ENCODE measurements at regions not wholly inside any gene's neighbourhood (a gene's known extent, or its start where the extent isn't known, plus 50 kb on each side); places are given as distances from the start of the nearest gene placed in this dataset.

DNA sequence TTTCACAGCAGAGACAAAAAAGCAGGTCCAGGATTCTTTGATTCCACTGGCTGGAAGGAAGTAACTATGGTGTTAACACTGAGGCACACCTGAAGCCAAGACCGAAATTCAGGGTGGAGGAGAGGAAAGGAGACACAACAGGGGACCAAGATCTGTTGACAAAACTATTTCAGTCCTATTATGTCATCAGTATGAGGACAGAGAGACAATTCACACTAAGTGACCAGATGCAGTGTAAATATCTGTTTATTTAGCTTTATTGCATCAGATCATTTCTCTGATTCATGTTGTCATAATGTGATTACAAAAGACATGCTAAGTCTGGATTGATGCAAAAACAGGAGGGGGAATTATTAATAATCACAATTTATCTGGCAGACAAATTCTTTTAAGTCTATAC is 118.8 kb downstream of the SIPA1L2 start:
- no peaks in the 10 kb centered on the region for H3K9me3 ChIP-seq (ENCODE audit: low read length)
- ChIA-PET POLR2A (no interaction called here), CTCF (no interaction called here)
- no peaks in the 10 kb centered on the region for H3K36me3 ChIP-seq (ENCODE audit: insufficient read depth, low read length)
- Mint-ChIP-seq H3K27me3 (peaks cover 8 to 11% of the 10 kb centered on the region in 2 donors), H3K36me3 (peaks cover 0 to 10% (median 7%) of the 10 kb centered on the region in 3 donors), H3K27ac (no peak overlapping the region), H3K4me1 (peaks cover 0 to 3% (median 0%) of the 10 kb centered on the region in 3 donors), H3K4me3 (no peak overlapping the region), H3K9me3 (no peaks in the 10 kb centered on the region)
- H3K27me3 ChIP-seq (ENCODE audit: insufficient read depth, low read length, poor library complexity, severe bottlenecking): no peaks in the 10 kb centered on the region
- no peak for DNase-seq
- no peaks in the 10 kb centered on the region for H3K4me1 ChIP-seq (ENCODE audit: insufficient read depth, low read length)
- H3K27ac ChIP-seq (ENCODE audit: low read depth, low read length): no peak overlapping the region
- H3K4me3 ChIP-seq (ENCODE audit: low read length): no peak overlapping the region

DNA sequence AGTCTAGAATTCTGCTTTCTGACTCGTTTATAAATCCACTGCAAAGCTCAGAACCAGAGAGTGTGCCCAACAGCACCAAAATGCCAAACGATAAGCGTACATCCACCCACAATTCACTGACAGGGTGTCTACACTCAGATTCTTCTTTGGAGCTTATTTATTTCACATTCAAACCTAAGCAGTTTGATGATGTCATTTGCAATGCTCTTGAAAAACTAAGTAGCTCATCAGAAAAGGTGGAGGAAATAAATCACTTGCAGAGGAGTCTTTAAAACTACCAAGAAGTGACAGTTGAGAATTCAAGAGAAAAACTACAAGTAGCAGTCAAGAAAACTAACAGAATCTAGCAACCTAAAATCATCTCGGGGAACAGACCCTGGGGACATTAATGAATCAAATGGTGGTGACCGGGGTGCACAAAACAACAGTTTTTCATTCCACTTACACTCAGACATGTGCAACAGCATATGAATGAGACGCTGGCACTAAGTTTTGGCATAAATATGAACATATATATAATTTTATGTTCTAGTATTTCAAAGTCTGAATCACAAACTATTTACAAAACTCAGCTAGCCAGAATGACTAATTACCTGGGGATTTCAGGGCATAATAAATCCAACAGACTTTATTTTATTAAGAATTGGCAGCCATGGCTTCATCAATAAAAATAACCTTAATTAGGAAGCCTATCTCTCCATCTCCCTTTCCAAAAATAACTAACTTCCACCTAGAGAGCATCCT is 119.4 kb downstream of the SIPA1L2 start:
- Histone ChIP-seq H3K9me3 (ENCODE audit: low read length) (no peaks in the 10 kb centered on the region), H3K27ac (ENCODE audit: low read depth, low read length) (no peak overlapping the region), H3K36me3 (ENCODE audit: insufficient read depth, low read length) (no peaks in the 10 kb centered on the region), H3K4me3 (ENCODE audit: low read length) (no peak overlapping the region), H3K27me3 (ENCODE audit: insufficient read depth, low read length, poor library complexity, severe bottlenecking) (no peaks in the 10 kb centered on the region), H3K4me1 (ENCODE audit: insufficient read depth, low read length) (no peaks in the 10 kb centered on the region)
- ChIA-PET POLR2A (no interaction called here), CTCF (no interaction called here)
- H3K9me3 Mint-ChIP-seq: no peaks in the 10 kb centered on the region
- no peak overlapping the region for H3K4me3 Mint-ChIP-seq
- H3K27me3 Mint-ChIP-seq: peaks cover 11 to 15% of the 10 kb centered on the region in 2 donors
- H3K27ac Mint-ChIP-seq: no peak overlapping the region
- peaks cover 0 to 3% (median 0%) of the 10 kb centered on the region in 3 donors for H3K4me1 Mint-ChIP-seq
- H3K36me3 Mint-ChIP-seq: peaks cover 0 to 10% (median 7%) of the 10 kb centered on the region in 3 donors
- DNase-seq: no peak

DNA sequence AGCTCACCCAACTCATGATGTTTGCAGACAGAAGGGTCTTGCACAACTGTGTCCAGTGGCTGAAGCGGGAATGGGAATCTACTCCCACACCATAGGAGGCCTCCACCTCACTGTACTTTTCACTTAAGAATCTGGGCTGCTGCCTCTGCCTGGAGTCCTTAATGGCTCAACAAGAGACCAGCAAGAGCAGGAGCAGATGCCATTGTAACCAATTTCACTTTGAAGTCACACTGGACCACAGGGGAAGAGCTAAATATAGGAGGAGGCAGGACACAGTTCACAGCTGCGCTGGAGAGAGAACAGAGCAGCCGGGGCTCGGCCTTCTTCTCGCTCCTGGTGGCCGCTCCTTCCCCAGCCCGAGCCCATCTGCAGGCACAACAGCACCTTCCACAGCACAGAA is 120.4 kb downstream of the SIPA1L2 start:
- peaks cover 0 to 6% (median 3%) of the 10 kb centered on the region in 3 donors for H3K36me3 Mint-ChIP-seq
- H3K4me1 ChIP-seq (ENCODE audit: insufficient read depth, low read length): no peaks in the 10 kb centered on the region
- no peak overlapping the region for H3K27ac ChIP-seq (ENCODE audit: low read depth, low read length)
- ChIA-PET POLR2A (no interaction called here), CTCF (interaction anchor here (0.7 kb wide), 1 partner anchor 10 kb away, joined by 3 read pairs; no protein-coding TSS in a partner anchor)
- H3K36me3 ChIP-seq (ENCODE audit: insufficient read depth, low read length): no peaks in the 10 kb centered on the region
- H3K27me3 Mint-ChIP-seq: peaks cover 11 to 14% of the 10 kb centered on the region in 2 donors
- H3K27ac Mint-ChIP-seq: no peak overlapping the region
- no peak overlapping the region for H3K4me3 Mint-ChIP-seq
- H3K4me1 Mint-ChIP-seq: peaks cover 0 to 3% (median 0%) of the 10 kb centered on the region in 3 donors
- H3K4me3 ChIP-seq (ENCODE audit: low read length): no peak overlapping the region
- no peaks in the 10 kb centered on the region for H3K9me3 Mint-ChIP-seq
- H3K9me3 ChIP-seq (ENCODE audit: low read length): no peaks in the 10 kb centered on the region
- DNase-seq: no peak
- no peaks in the 10 kb centered on the region for H3K27me3 ChIP-seq (ENCODE audit: insufficient read depth, low read length, poor library complexity, severe bottlenecking)

- peaks cover 11 to 14% of the 10 kb centered on the region in 2 donors for H3K27me3 Mint-ChIP-seq
- Histone ChIP-seq H3K27me3 (ENCODE audit: insufficient read depth, low read length, poor library complexity, severe bottlenecking) (no peaks in the 10 kb centered on the region), H3K9me3 (ENCODE audit: low read length) (no peaks in the 10 kb centered on the region), H3K4me1 (ENCODE audit: insufficient read depth, low read length) (no peaks in the 10 kb centered on the region), H3K27ac (ENCODE audit: low read depth, low read length) (no peak overlapping the region), H3K4me3 (ENCODE audit: low read length) (no peak overlapping the region), H3K36me3 (ENCODE audit: insufficient read depth, low read length) (no peaks in the 10 kb centered on the region)
- H3K9me3 Mint-ChIP-seq: no peaks in the 10 kb centered on the region
- peak overlapping the region in 1 of 8 donors; percentile 38 for H3K27ac Mint-ChIP-seq
- POLR2A ChIA-PET: no interaction called here
- H3K4me1 Mint-ChIP-seq: peaks cover 0 to 3% (median 0%) of the 10 kb centered on the region in 3 donors
- H3K36me3 Mint-ChIP-seq: peaks cover 0 to 2% (median 0%) of the 10 kb centered on the region in 3 donors
- CTCF ChIA-PET: no interaction called here
- H3K4me3 Mint-ChIP-seq: no peak overlapping the region
- no peak for DNase-seq
Observed at GRCh38 chr1:232508130-232508701, 121.7 kb downstream of the SIPA1L2 start.

GRCh38 chr1:232507571-232507970 is 122.4 kb downstream of the SIPA1L2 start:
- peaks cover 0 to 2% (median 0%) of the 10 kb centered on the region in 3 donors for H3K36me3 Mint-ChIP-seq
- no peak overlapping the region for H3K4me3 Mint-ChIP-seq
- Histone ChIP-seq H3K4me1 (ENCODE audit: insufficient read depth, low read length) (no peaks in the 10 kb centered on the region), H3K27me3 (ENCODE audit: insufficient read depth, low read length, poor library complexity, severe bottlenecking) (no peaks in the 10 kb centered on the region), H3K9me3 (ENCODE audit: low read length) (no peaks in the 10 kb centered on the region), H3K36me3 (ENCODE audit: insufficient read depth, low read length) (no peaks in the 10 kb centered on the region), H3K27ac (ENCODE audit: low read depth, low read length) (no peak overlapping the region), H3K4me3 (ENCODE audit: low read length) (no peak overlapping the region)
- ChIA-PET POLR2A (no interaction called here), CTCF (no interaction called here)
- DNase-seq: no peak
- H3K9me3 Mint-ChIP-seq: no peaks in the 10 kb centered on the region
- peaks cover 11 to 14% of the 10 kb centered on the region in 2 donors for H3K27me3 Mint-ChIP-seq
- H3K27ac Mint-ChIP-seq: no peak overlapping the region
- peaks cover 0 to 3% (median 0%) of the 10 kb centered on the region in 3 donors for H3K4me1 Mint-ChIP-seq

DNA sequence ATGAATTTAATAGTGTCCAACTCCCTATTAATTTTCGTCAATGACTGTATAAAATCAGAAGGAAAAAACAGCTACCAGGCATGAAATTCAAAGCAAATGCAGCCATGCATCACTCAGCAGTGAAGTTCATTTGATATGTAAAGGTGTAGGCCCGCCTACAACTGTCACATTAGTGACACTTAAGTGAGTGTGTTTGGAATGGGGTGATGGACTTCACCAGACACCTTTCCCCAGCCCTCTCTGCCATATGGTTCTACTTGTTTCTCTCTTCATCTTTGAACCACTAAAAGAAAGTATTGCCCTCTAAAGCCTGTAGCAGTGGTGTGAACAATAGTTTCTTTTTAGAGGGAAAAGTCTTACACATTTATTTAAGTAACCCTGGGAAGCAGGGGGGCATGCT is 124.0 kb downstream of the SIPA1L2 start:
- Histone ChIP-seq H3K27me3 (ENCODE audit: insufficient read depth, low read length, poor library complexity, severe bottlenecking) (no peaks in the 10 kb centered on the region), H3K4me3 (ENCODE audit: low read length) (no peak overlapping the region), H3K36me3 (ENCODE audit: insufficient read depth, low read length) (no peaks in the 10 kb centered on the region), H3K4me1 (ENCODE audit: insufficient read depth, low read length) (no peaks in the 10 kb centered on the region), H3K27ac (ENCODE audit: low read depth, low read length) (no peak overlapping the region), H3K9me3 (ENCODE audit: low read length) (no peaks in the 10 kb centered on the region)
- H3K27ac Mint-ChIP-seq: no peak overlapping the region
- DNase-seq: no peak
- POLR2A ChIA-PET: no interaction called here
- peaks cover 11 to 16% of the 10 kb centered on the region in 2 donors for H3K27me3 Mint-ChIP-seq
- H3K4me1 Mint-ChIP-seq: no peaks in the 10 kb centered on the region
- peaks cover 0 to 2% (median 0%) of the 10 kb centered on the region in 3 donors for H3K36me3 Mint-ChIP-seq
- H3K9me3 Mint-ChIP-seq: no peaks in the 10 kb centered on the region
- no peak overlapping the region for H3K4me3 Mint-ChIP-seq
- CTCF ChIA-PET: no interaction called here

DNA sequence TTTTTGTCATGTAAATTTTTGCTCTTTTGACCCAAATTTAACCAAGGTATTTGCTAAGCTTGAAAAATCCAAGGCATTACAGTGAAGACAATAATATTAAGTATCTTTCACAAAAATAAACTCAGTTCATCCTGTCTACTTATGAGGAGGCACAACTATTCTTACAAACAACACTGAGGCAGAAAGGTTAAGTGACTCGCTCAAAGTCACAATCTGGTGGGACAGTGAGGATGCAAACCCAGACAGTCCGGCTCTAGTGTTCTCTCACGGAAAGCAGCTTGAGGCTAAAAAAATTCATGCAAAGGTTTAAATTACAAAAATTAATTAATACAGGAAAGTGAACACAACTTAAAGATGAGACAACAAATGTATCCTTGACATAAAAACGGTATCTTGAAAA is 125.3 kb downstream of the SIPA1L2 start:
- H3K4me1 ChIP-seq (ENCODE audit: insufficient read depth, low read length): no peaks in the 10 kb centered on the region
- H3K9me3 ChIP-seq (ENCODE audit: low read length): no peaks in the 10 kb centered on the region
- H3K27ac ChIP-seq (ENCODE audit: low read depth, low read length): no peak overlapping the region
- Mint-ChIP-seq H3K4me3 (no peak overlapping the region), H3K36me3 (peaks cover 0 to 2% (median 0%) of the 10 kb centered on the region in 3 donors), H3K9me3 (no peaks in the 10 kb centered on the region), H3K4me1 (no peaks in the 10 kb centered on the region), H3K27ac (no peak overlapping the region), H3K27me3 (peaks cover 8 to 16% of the 10 kb centered on the region in 2 donors)
- ChIA-PET CTCF (no interaction called here), POLR2A (no interaction called here)
- no peak overlapping the region for H3K4me3 ChIP-seq (ENCODE audit: low read length)
- H3K36me3 ChIP-seq (ENCODE audit: insufficient read depth, low read length): no peaks in the 10 kb centered on the region
- DNase-seq: no peak
- H3K27me3 ChIP-seq (ENCODE audit: insufficient read depth, low read length, poor library complexity, severe bottlenecking): no peaks in the 10 kb centered on the region

DNA sequence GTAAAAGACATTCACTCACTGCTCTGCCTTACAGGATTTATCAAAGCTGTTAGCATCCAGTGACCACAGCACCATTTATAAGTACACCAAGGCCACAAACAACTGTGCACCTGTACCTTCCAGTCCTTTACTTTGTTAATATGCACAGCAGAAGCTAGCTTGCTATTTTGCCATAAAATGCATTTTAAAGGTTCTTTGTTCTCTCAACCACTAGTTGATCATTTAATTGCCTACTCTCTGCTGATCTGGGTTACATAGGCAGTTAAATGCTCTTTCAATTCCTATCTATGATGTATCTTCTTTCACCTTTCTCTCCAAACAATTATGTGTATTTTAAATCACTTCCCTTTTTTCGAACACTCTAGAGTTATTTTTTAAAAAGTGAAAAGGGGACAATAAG is 126.4 kb downstream of the SIPA1L2 start:
- Mint-ChIP-seq H3K9me3 (no peaks in the 10 kb centered on the region), H3K27me3 (peaks cover 6 to 16% of the 10 kb centered on the region in 2 donors), H3K36me3 (peaks cover 0 to 2% (median 0%) of the 10 kb centered on the region in 3 donors), H3K27ac (no peak overlapping the region), H3K4me3 (no peak overlapping the region), H3K4me1 (peaks cover 0 to 4% (median 0%) of the 10 kb centered on the region in 3 donors)
- DNase-seq: no peak
- no peaks in the 10 kb centered on the region for H3K36me3 ChIP-seq (ENCODE audit: insufficient read depth, low read length)
- POLR2A ChIA-PET: no interaction called here
- H3K4me3 ChIP-seq (ENCODE audit: low read length): no peak overlapping the region
- H3K27ac ChIP-seq (ENCODE audit: low read depth, low read length): no peak overlapping the region
- CTCF ChIA-PET: no interaction called here
- H3K9me3 ChIP-seq (ENCODE audit: low read length): no peaks in the 10 kb centered on the region
- no peaks in the 10 kb centered on the region for H3K4me1 ChIP-seq (ENCODE audit: insufficient read depth, low read length)
- H3K27me3 ChIP-seq (ENCODE audit: insufficient read depth, low read length, poor library complexity, severe bottlenecking): no peaks in the 10 kb centered on the region

Measured in CD8-positive, alpha-beta memory T cell (primary cell).